Gastroesophageal sphincter (tissue), 3 donors: ENCODE measurements at regions not wholly inside any gene's neighbourhood (a gene's known extent, or its start where the extent isn't known, plus 50 kb on each side); places are given as distances from the start of the nearest gene placed in this dataset.

ENCODE experiments used
- EP300 ChIP-seq: sonication (generic); formaldehyde crosslinking; IDR thresholded peaks from one replicate; pipeline ENCODE4 v1.6.1; 2017; ENCODE audit warnings: antibody characterized with exemption, mild to moderate bottlenecking
- POLR2A ChIP-seq, 2 donors: fragments of 450-650 bp; IDR thresholded peaks; one replicate each; pipeline ENCODE4 v1.6.1; 2017; ENCODE audit warnings: antibody characterized with exemption in 2 of 2, mild to moderate bottlenecking in 2 of 2, moderate library complexity in 1 of 2
- POLR2AphosphoS5 ChIP-seq: sonication (generic); formaldehyde crosslinking; IDR thresholded peaks from one replicate; pipeline ENCODE4 v1.6.1; 2017; ENCODE audit warnings: antibody characterized with exemption
- TF ChIP-seq, protein P1 (sequence below), 4 experiments: fragments of 200-600 bp in 2 of 4; fragments of 450-650 bp in 2 of 4; sonication (generic) in 1 of 4; IDR thresholded peaks; one replicate each; pipeline ENCODE4 v1.5.1; 2017 to 2019; ENCODE audit warnings: antibody characterized with exemption in 4 of 4, mild to moderate bottlenecking in 2 of 4, moderate library complexity in 2 of 4

DNA sequence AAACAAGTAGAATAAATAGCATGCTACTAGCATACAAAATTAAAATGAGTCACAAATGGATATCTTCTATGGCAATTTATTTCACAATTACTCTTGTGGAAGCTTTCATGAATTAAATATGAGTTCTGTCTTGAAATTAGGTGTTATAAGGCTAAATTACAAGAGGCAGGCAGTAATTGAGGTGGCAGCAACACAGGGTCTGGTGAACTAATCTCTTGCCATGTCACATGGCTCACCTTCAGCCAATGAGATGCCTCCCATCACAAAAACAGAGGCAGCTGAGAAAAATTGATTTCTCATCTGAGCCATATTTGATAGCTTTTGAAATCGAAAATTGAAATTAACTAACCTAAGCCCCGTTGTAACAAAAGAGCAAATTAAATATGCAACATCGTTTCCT, 268.8 kb downstream of the NR2F2 start:
- TF ChIP-seq EP300: no peak
- TF ChIP-seq, protein P1, sequence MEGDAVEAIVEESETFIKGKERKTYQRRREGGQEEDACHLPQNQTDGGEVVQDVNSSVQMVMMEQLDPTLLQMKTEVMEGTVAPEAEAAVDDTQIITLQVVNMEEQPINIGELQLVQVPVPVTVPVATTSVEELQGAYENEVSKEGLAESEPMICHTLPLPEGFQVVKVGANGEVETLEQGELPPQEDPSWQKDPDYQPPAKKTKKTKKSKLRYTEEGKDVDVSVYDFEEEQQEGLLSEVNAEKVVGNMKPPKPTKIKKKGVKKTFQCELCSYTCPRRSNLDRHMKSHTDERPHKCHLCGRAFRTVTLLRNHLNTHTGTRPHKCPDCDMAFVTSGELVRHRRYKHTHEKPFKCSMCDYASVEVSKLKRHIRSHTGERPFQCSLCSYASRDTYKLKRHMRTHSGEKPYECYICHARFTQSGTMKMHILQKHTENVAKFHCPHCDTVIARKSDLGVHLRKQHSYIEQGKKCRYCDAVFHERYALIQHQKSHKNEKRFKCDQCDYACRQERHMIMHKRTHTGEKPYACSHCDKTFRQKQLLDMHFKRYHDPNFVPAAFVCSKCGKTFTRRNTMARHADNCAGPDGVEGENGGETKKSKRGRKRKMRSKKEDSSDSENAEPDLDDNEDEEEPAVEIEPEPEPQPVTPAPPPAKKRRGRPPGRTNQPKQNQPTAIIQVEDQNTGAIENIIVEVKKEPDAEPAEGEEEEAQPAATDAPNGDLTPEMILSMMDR (IDR thresholded peaks at IDR 0.05): no peak
- TF ChIP-seq POLR2AphosphoS5: no peak
- no peak for TF ChIP-seq POLR2A (IDR thresholded peaks at IDR 0.05)
